Upper lobe of left lung (tissue), 4 donors: ENCODE measurements at regions not wholly inside any gene's neighbourhood (a gene's known extent, or its start where the extent isn't known, plus 50 kb on each side); places are given as distances from the start of the nearest gene placed in this dataset.
"Not testable (repeated sequence)": the region's sequence is repeated elsewhere in the genome, so short reads cannot be mapped to it uniquely, and the experiment has no call there.

Experiments
- EP300 ChIP-seq, 4 donors: sonication (generic); formaldehyde crosslinking; IDR thresholded peaks; one replicate each; pipeline ENCODE4 v1.5.1; 2017; ENCODE audit warnings: antibody characterized with exemption in 4 of 4, control low read depth in 2 of 4
- POLR2A ChIP-seq, 4 donors: fragments of 450-650 bp; IDR thresholded peaks; one replicate each; pipeline ENCODE4 v1.5.1; 2016 to 2017; ENCODE audit warnings: antibody characterized with exemption in 4 of 4, mild to moderate bottlenecking in 2 of 4
- POLR2AphosphoS5 ChIP-seq, 2 donors: sonication (generic); formaldehyde crosslinking; IDR thresholded peaks; one replicate each; pipeline ENCODE4 v1.5.1; 2017; ENCODE audit warnings: antibody characterized with exemption in 2 of 2
- TF ChIP-seq, protein P1 (sequence below), 6 experiments: fragments of 450-650 bp in 4 of 6; fragments of 200-600 bp in 2 of 6; sonication (generic) in 2 of 6; IDR thresholded peaks; one replicate each; pipeline ENCODE4 v1.5.1; 2016 to 2019; ENCODE audit warnings: antibody characterized with exemption in 6 of 6

DNA sequence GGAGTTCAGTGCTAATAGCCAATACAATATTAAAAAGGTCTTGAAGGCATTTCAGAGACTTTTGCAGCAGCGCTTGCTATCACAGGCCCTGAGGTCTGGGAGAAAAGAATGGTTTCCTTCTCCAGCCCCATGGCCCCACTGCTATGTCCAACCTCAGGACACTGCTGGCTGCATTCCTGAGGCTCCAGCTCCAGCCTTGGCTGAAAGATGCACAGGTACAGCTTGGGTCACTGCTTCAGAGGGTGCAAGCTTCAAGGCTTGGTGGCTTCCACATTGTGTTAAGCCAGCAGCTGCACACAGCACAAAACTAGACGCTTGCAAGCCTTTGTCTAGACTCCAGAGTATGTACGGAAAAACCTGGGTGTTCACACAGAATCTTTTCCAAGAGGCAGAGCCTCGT lies 589.2 kb downstream of the CWH43 start:
- TF ChIP-seq POLR2A, POLR2AphosphoS5, EP300 (IDR thresholded peaks at IDR 0.05): not testable (repeated sequence)
- TF ChIP-seq, protein P1, sequence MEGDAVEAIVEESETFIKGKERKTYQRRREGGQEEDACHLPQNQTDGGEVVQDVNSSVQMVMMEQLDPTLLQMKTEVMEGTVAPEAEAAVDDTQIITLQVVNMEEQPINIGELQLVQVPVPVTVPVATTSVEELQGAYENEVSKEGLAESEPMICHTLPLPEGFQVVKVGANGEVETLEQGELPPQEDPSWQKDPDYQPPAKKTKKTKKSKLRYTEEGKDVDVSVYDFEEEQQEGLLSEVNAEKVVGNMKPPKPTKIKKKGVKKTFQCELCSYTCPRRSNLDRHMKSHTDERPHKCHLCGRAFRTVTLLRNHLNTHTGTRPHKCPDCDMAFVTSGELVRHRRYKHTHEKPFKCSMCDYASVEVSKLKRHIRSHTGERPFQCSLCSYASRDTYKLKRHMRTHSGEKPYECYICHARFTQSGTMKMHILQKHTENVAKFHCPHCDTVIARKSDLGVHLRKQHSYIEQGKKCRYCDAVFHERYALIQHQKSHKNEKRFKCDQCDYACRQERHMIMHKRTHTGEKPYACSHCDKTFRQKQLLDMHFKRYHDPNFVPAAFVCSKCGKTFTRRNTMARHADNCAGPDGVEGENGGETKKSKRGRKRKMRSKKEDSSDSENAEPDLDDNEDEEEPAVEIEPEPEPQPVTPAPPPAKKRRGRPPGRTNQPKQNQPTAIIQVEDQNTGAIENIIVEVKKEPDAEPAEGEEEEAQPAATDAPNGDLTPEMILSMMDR (IDR thresholded peaks at IDR 0.05), result not testable (repeated sequence)
